NT2/D1 (cell line): ENCODE measurements at regions not wholly inside any gene's neighbourhood (a gene's known extent, or its start where the extent isn't known, plus 50 kb on each side); places are given as distances from the start of the nearest gene placed in this dataset.

Experiments
- DNase-seq: peaks from one replicate; pipeline ENCODE4 v3.0.0-alpha.2; 2011; ENCODE audit warnings: low read depth, low spot score
- H3K27me3 ChIP-seq: 2 replicates; pipeline ENCODE4 v1.6.0; 2011; ENCODE audit warnings: mild to moderate bottlenecking; ENCODE audit not compliant: insufficient read length, insufficient read depth
- H3K36me3 ChIP-seq: 2 replicates; pipeline ENCODE4 v1.6.1; 2011; ENCODE audit warnings: mild to moderate bottlenecking, low read length, mixed read lengths; ENCODE audit not compliant: insufficient read depth, insufficient read length
- H3K4me1 ChIP-seq: 2 replicates; pipeline ENCODE4 v1.5.1; 2011; ENCODE audit not compliant: insufficient read depth, insufficient read length
- H3K4me3 ChIP-seq: 2 replicates; pipeline ENCODE4 v1.5.1; 2011; ENCODE audit warnings: low read depth; ENCODE audit not compliant: insufficient read length
- H3K9ac ChIP-seq: 2 replicates; pipeline ENCODE4 v1.6.0; 2011; ENCODE audit warnings: low read depth; ENCODE audit not compliant: insufficient read length
- H3K9me3 ChIP-seq: 2 replicates; pipeline ENCODE4 v1.5.1; 2011; ENCODE audit warnings: mild to moderate bottlenecking, low read length; ENCODE audit not compliant: insufficient read depth
- SUZ12 ChIP-seq: IDR thresholded peaks from 2 replicates; pipeline ENCODE4 v1.6.1; 2011; ENCODE audit not compliant: insufficient read length, insufficient read depth; ENCODE audit errors: extremely low read depth
- YY1 ChIP-seq: IDR thresholded peaks from 2 replicates; pipeline ENCODE4 v1.6.1; 2011; ENCODE audit not compliant: insufficient read length, insufficient read depth
- ZNF274 ChIP-seq: IDR thresholded peaks from 2 replicates; pipeline ENCODE4 v1.6.1; 2011; ENCODE audit warnings: mild to moderate bottlenecking, low read depth, low read length

GRCh38 chr14:38063711-38064320 lies 143.9 kb upstream of the SSTR1 start:
- no peaks in the 10 kb centered on the region for H3K36me3 ChIP-seq
- no peaks in the 10 kb centered on the region for H3K4me1 ChIP-seq
- H3K27me3 ChIP-seq: no peaks in the 10 kb centered on the region
- TF ChIP-seq YY1 (no peak), ZNF274 (no peak), SUZ12 (no peak)
- no peak overlapping the region for H3K4me3 ChIP-seq
- DNase-seq: no peak
- peaks cover 9% of the 10 kb centered on the region; the same call in 1 of the 2 replicates for H3K9me3 ChIP-seq
- no peak overlapping the region for H3K9ac ChIP-seq

- Histone ChIP-seq H3K9me3 (no peaks in the 10 kb centered on the region; the same call in 1 of the 2 replicates), H3K4me1 (no peaks in the 10 kb centered on the region), H3K4me3 (no peak overlapping the region), H3K9ac (no peak overlapping the region), H3K36me3 (no peaks in the 10 kb centered on the region), H3K27me3 (no peaks in the 10 kb centered on the region)
- TF ChIP-seq SUZ12 (no peak), ZNF274 (no peak), YY1 (no peak)
- no peak for DNase-seq
Observed at GRCh38 chr14:38065106-38065762, 142.5 kb upstream of the SSTR1 start.

DNA sequence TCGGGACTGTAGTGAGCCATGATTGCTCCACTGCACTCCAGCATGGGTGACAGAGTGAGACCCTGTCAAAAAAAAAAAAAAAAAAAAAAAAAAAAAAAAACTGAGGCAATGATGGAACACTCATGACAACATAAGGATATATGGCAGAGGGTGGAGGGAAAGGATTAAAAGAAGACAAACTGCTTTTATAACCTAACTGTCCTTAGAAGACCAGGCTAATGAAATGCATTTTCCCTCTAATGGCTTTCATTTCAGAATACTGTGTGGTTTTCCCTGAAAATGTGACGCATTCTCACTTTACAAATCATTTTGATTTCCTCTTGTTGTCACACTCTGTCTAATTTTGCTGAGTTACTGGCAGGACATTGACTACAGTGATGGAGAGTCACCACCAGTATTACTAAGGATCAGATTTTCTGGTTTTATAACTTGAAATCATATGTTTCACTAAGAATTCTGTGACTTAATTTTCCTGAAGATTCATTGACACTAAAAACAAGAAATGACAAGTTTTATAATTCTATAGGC lies 137.6 kb upstream of the SSTR1 start:
- no peaks in the 10 kb centered on the region for H3K4me1 ChIP-seq
- no peak overlapping the region for H3K9ac ChIP-seq

GRCh38 chr14:38073641-38074040 lies 134.1 kb upstream of the SSTR1 start:
- TF ChIP-seq YY1: no peak
- no peak for TF ChIP-seq ZNF274
- H3K4me3 ChIP-seq: no peak overlapping the region
- no peak overlapping the region for H3K9ac ChIP-seq
- no peaks in the 10 kb centered on the region for H3K4me1 ChIP-seq
- DNase-seq: no peak
- H3K36me3 ChIP-seq: no peaks in the 10 kb centered on the region
- H3K27me3 ChIP-seq: no peaks in the 10 kb centered on the region
- H3K9me3 ChIP-seq: no peaks in the 10 kb centered on the region

More for the DNA sequence above, 137.6 kb upstream of the SSTR1 start:
- DNase-seq: no peak
- H3K9me3 ChIP-seq: no peaks in the 10 kb centered on the region
- H3K4me3 ChIP-seq: no peak overlapping the region
- TF ChIP-seq YY1 (no peak), SUZ12 (no peak), ZNF274 (no peak)
- no peaks in the 10 kb centered on the region for H3K36me3 ChIP-seq
- H3K27me3 ChIP-seq: no peaks in the 10 kb centered on the region

- H3K36me3 ChIP-seq: no peaks in the 10 kb centered on the region
- no peaks in the 10 kb centered on the region for H3K4me1 ChIP-seq
- H3K4me3 ChIP-seq: no peak overlapping the region
- H3K27me3 ChIP-seq: no peaks in the 10 kb centered on the region
- H3K9ac ChIP-seq: no peak overlapping the region
- no peak for TF ChIP-seq SUZ12
- no peak for TF ChIP-seq ZNF274
- H3K9me3 ChIP-seq: no peaks in the 10 kb centered on the region
- DNase-seq: no peak
Observed at GRCh38 chr14:38074081-38074480, 133.6 kb upstream of the SSTR1 start.

GRCh38 chr14:38074754-38075153 lies 132.9 kb upstream of the SSTR1 start:
- no peaks in the 10 kb centered on the region for H3K9me3 ChIP-seq
- H3K27me3 ChIP-seq: no peaks in the 10 kb centered on the region
- no peak overlapping the region for H3K4me3 ChIP-seq
- H3K36me3 ChIP-seq: no peaks in the 10 kb centered on the region
- no peak overlapping the region for H3K9ac ChIP-seq
- TF ChIP-seq ZNF274 (no peak), SUZ12 (no peak), YY1 (no peak)
- H3K4me1 ChIP-seq: no peaks in the 10 kb centered on the region
- no peak for DNase-seq

- Histone ChIP-seq H3K9me3 (no peaks in the 10 kb centered on the region), H3K9ac (no peak overlapping the region), H3K4me1 (no peaks in the 10 kb centered on the region), H3K4me3 (no peak overlapping the region), H3K27me3 (no peaks in the 10 kb centered on the region), H3K36me3 (no peaks in the 10 kb centered on the region)
- no peak for DNase-seq
- no peak for TF ChIP-seq SUZ12
- TF ChIP-seq ZNF274: no peak
- no peak for TF ChIP-seq YY1
Observed at GRCh38 chr14:38078393-38078792, 129.3 kb upstream of the SSTR1 start.

DNA sequence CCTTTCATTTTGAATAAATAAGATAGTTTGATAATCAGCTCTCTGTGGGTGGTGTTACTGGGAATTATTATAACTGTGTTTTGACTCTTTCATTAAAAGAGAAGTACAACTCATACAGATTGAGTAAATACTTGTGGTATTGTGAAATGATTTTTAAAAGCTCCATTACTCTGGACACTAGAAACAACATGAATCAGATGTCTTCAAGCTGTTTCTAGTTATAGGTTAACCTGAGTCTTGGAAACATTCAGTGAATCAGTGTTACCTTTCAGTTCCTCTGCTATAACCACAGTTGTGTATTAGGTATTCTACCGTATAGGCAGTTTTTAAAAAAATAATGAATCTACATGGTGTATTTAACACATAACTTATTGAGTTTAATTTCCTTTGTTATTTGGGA lies 128.4 kb upstream of the SSTR1 start:
- H3K27me3 ChIP-seq: no peaks in the 10 kb centered on the region
- DNase-seq: no peak
- no peaks in the 10 kb centered on the region for H3K4me1 ChIP-seq
- no peak overlapping the region for H3K4me3 ChIP-seq
- no peaks in the 10 kb centered on the region for H3K9me3 ChIP-seq
- no peaks in the 10 kb centered on the region for H3K36me3 ChIP-seq
- no peak for TF ChIP-seq ZNF274
- no peak for TF ChIP-seq SUZ12
- TF ChIP-seq YY1: no peak
- H3K9ac ChIP-seq: no peak overlapping the region
